K562 (cell line): ENCODE measurements at regions not wholly inside any gene's neighbourhood (a gene's known extent, or its start where the extent isn't known, plus 50 kb on each side); places are given as distances from the start of the nearest gene placed in this dataset.

ENCODE experiments used
- ATAC-seq: fragments of 200-7000 bp; cut with Tn5 transposase; 3 replicates; pipeline ENCODE4 v1.9.1; 2020; ENCODE audit warnings: moderate library complexity
- BruUV-seq: library from RNA; stranded (reverse); fragments of 400-500 nt; replicated peaks from 2 replicates; lab custom pipeline; 2021; lab: Mats Ljungman, UMichigan
- CTCF ChIA-PET: fragments of 300-600 bp; formaldehyde crosslinking; extraction: SDS; loops from one replicate; lab custom pipeline; 2021; ENCODE audit warnings: low intra/inter-chr PET ratio; lab: Yijun Ruan, JAX
- POLR2A ChIA-PET: fragments of 300-600, 350-650 bp; sonication (Branson Sonifier 250); formaldehyde crosslinking; extraction: SDS; loops from one replicate; lab custom pipeline; 2021; ENCODE audit warnings: antibody characterized with exemption, inconsistent platforms; lab: Yijun Ruan, JAX
- DNase-seq, 4 experiments: peaks; one replicate each; pipeline versions ENCODE4 v3.0.0 to v3.0.0-alpha.2; 2011 to 2018; ENCODE audit warnings: low spot score in 3 of 4, mixed read lengths in 3 of 4; ENCODE audit errors: extremely low read depth in 1 of 4
- FAIRE-seq: peaks from 2 replicates; lab custom pipeline; 2011; peaks lifted over from hg19 to GRCh38; lab: Jason Lieb, UNC
- H2AFZ ChIP-seq: 2 replicates; pipeline ENCODE4 v1.6.0; 2011; ENCODE audit warnings: low read depth, low read length, control low read depth, inconsistent platforms
- H3K27ac ChIP-seq: fragments of 200-600 bp; 3 replicates; pipeline ENCODE4 v1.8.0; 2011; ENCODE audit warnings: low read depth, mild to moderate bottlenecking, control low read depth, inconsistent platforms, low read length, moderate library complexity, mixed read lengths; ENCODE audit errors: extremely low read depth
- H3K27me3 ChIP-seq, 2 experiments: fragments of 300-600 bp in 1 of 2; 2 replicates in 1 of 2; 3 replicates in 1 of 2; pipeline versions ENCODE4 v1.6.0 to v1.8.0; 2011; ENCODE audit warnings: inconsistent platforms in 2 of 2, low read length in 2 of 2, mild to moderate bottlenecking in 1 of 2, mixed read lengths in 1 of 2, moderate library complexity in 1 of 2; ENCODE audit not compliant: control insufficient read depth in 2 of 2, insufficient read depth in 2 of 2
- H3K36me3 ChIP-seq: fragments of 300-600 bp; 3 replicates; pipeline ENCODE4 v1.8.0; 2011; ENCODE audit warnings: mild to moderate bottlenecking, low read length, inconsistent platforms; ENCODE audit not compliant: control insufficient read depth, insufficient read depth
- H3K4me1 ChIP-seq, 2 experiments: fragments of 200-600 bp in 1 of 2; replicated peaks in 1 of 2; 2 replicates in 1 of 2; 3 replicates in 1 of 2; pipeline versions ENCODE4 v1.5.1 to v1.8.0; 2011; ENCODE audit warnings: inconsistent platforms in 2 of 2, low read length in 2 of 2, mild to moderate bottlenecking in 1 of 2, mixed read lengths in 1 of 2, moderate library complexity in 1 of 2; ENCODE audit not compliant: control insufficient read depth in 2 of 2, insufficient read depth in 2 of 2
- H3K4me2 ChIP-seq: 2 replicates; pipeline ENCODE4 v1.6.1; 2011; ENCODE audit warnings: low read length, control low read depth, inconsistent platforms, mixed read lengths; ENCODE audit not compliant: insufficient read depth
- H3K4me3 ChIP-seq: fragments of 200-600 bp; sonication (generic), shearing (Covaris generic); 2 replicates; pipeline ENCODE4 v1.5.1; 2016; ENCODE audit warnings: control low read depth, inconsistent platforms
- H3K79me2 ChIP-seq: fragments of 200-600 bp; 3 replicates; pipeline ENCODE4 v1.8.0; 2011; ENCODE audit warnings: low read length, inconsistent platforms; ENCODE audit not compliant: control insufficient read depth, insufficient read depth
- H3K9ac ChIP-seq, 2 experiments: 2 replicates each; pipeline versions ENCODE4 v1.6.0 to v1.6.1; 2011; ENCODE audit warnings: low read depth in 2 of 2, low read length in 2 of 2, control low read depth in 1 of 2, inconsistent platforms in 1 of 2, mild to moderate bottlenecking in 1 of 2, mixed read lengths in 1 of 2; ENCODE audit not compliant: insufficient read depth in 1 of 2
- H3K9me1 ChIP-seq: one replicate; pipeline ENCODE4 v1.6.0; 2011; ENCODE audit warnings: inconsistent platforms, mild to moderate bottlenecking, low read length, moderate library complexity; ENCODE audit not compliant: control insufficient read depth, insufficient read depth
- H3K9me3 ChIP-seq: replicated peaks from 2 replicates; pipeline ENCODE4 v1.5.1; 2011; ENCODE audit warnings: low read depth, low read length, inconsistent platforms; ENCODE audit not compliant: control insufficient read depth, insufficient read depth
- H4K20me1 ChIP-seq: replicated peaks from 2 replicates; pipeline ENCODE4 v1.6.1; 2011; ENCODE audit warnings: low read length, inconsistent platforms, mixed read lengths; ENCODE audit not compliant: control insufficient read depth, insufficient read depth
- ARID1B ChIP-seq: fragments of 450-650 bp; IDR thresholded peaks from 2 replicates; pipeline ENCODE4 v1.6.1; 2016; ENCODE audit warnings: antibody characterized with exemption, mild to moderate bottlenecking, inconsistent platforms
- CHD4 ChIP-seq: fragments of 200-600 bp; sonication (generic); IDR thresholded peaks from 3 replicates; pipeline ENCODE4 v1.6.1; 2012; ENCODE audit warnings: low read depth, mild to moderate bottlenecking, mixed read lengths, low read length, inconsistent platforms; ENCODE audit not compliant: insufficient read depth, insufficient replicate concordance, poor library complexity, severe bottlenecking
- ESRRA ChIP-seq: fragments of 450-650 bp; IDR thresholded peaks from 2 replicates; pipeline ENCODE4 v1.6.1; 2014; ENCODE audit warnings: low read depth, mild to moderate bottlenecking, moderate library complexity, borderline replicate concordance
- MEIS2 ChIP-seq: fragments of 450-650 bp; IDR thresholded peaks from 2 replicates; pipeline ENCODE4 v1.6.1; 2014; ENCODE audit warnings: mild to moderate bottlenecking; ENCODE audit not compliant: partially characterized antibody
- MTA2 ChIP-seq: fragments of 450-650 bp; IDR thresholded peaks from 2 replicates; pipeline ENCODE4 v1.6.1; 2016; ENCODE audit warnings: low read depth
- NBN ChIP-seq: fragments of 450-650 bp; IDR thresholded peaks from 2 replicates; pipeline ENCODE4 v1.6.1; 2016; ENCODE audit warnings: low read depth, mild to moderate bottlenecking
- RCOR1 ChIP-seq, 2 experiments: IDR thresholded peaks; 2 replicates each; pipeline ENCODE4 v1.6.1; 2012; ENCODE audit warnings: low read depth in 2 of 2, low read length in 2 of 2, borderline replicate concordance in 1 of 2, improper control_type of control experiment in 1 of 2
- SMARCA4 ChIP-seq: fragments of 450-650 bp; IDR thresholded peaks from 2 replicates; pipeline ENCODE4 v1.6.1; 2016
- SUPT5H ChIP-seq: fragments of 450-650 bp; IDR thresholded peaks from 2 replicates; pipeline ENCODE4 v1.6.1; 2016
- TCF3 ChIP-seq: sonication (generic); formaldehyde crosslinking; IDR thresholded peaks from 2 replicates; pipeline ENCODE4 v1.4.0; 2020; ENCODE audit warnings: mild to moderate bottlenecking, missing genetic modification reagents
- TEAD4 ChIP-seq, 2 experiments: sonication (generic) in 1 of 2; formaldehyde crosslinking in 1 of 2; IDR thresholded peaks; 2 replicates each; pipeline versions ENCODE4 v1.6.1 to v1.8.0; 2012 to 2022; ENCODE audit warnings: borderline replicate concordance in 1 of 2, inconsistent platforms in 1 of 2, low read length in 1 of 2, mild to moderate bottlenecking in 1 of 2, missing genetic modification reagents in 1 of 2
- ZEB2 ChIP-seq: fragments of 450-650 bp; IDR thresholded peaks from 2 replicates; pipeline ENCODE4 v1.6.1; 2016
- ZNF24 ChIP-seq: fragments of 450-650 bp; IDR thresholded peaks from 2 replicates; pipeline ENCODE4 v1.6.1; 2016
- ZNF77 ChIP-seq: fragments of 250-450 bp; sonication (Bioruptor Pico); IDR thresholded peaks from 2 replicates; pipeline ENCODE4 v1.5.0; 2020
- WGBS: fragments of 100-300 bp; shearing (Covaris generic); methylation state at CpG from one replicate; pipeline ENCODE4 v1.1.6; 2016; ENCODE audit warnings: low coverage, mixed read lengths; ENCODE audit not compliant: insufficient coverage; ENCODE audit errors: missing lambda C conversion rate; 5-methylcytosine and 5-hydroxymethylcytosine counted together
- in situ Hi-C: fragments of 300-500 bp; cut with MboI; formaldehyde crosslinking; loops from 4 replicates; pipeline ENCODE4 v1.15.0; 2018; ENCODE audit warnings: inconsistent platforms, mixed read lengths
- intact Hi-C: fragments of 100-400 bp; cut with micrococcal nuclease; formaldehyde crosslinking; loops from 2 replicates; pipeline ENCODE4 v1.14.2; 2022
- TF ChIP-seq, protein P1 (sequence below), 2 experiments: fragments of 450-650 bp in 1 of 2; sonication (generic) in 1 of 2; formaldehyde crosslinking; conservative IDR thresholded peaks; 2 replicates each; pipeline versions ENCODE4 v1.4.0 to v1.8.1; 2020 to 2022; ENCODE audit warnings: mild to moderate bottlenecking in 1 of 2, missing genetic modification reagents in 1 of 2
- TF ChIP-seq, protein P2 (sequence below), 2 experiments: fragments of 450-650 bp in 1 of 2; IDR thresholded peaks; 2 replicates each; pipeline ENCODE4 v1.6.1; 2011 to 2017; ENCODE audit warnings: low read depth in 2 of 2, antibody characterized with exemption in 1 of 2, borderline replicate concordance in 1 of 2, low read length in 1 of 2, mild to moderate bottlenecking in 1 of 2, mixed read lengths in 1 of 2; ENCODE audit not compliant: control insufficient read depth in 1 of 2
- TF ChIP-seq, protein P3 (sequence below), 2 experiments: fragments of 250-450 bp in 1 of 2; fragments of 450-650 bp in 1 of 2; sonication (Bioruptor Pico) in 1 of 2; IDR thresholded peaks; 2 replicates each; pipeline versions ENCODE4 v1.6.1 to v1.8.0; 2016 to 2021; ENCODE audit warnings: mild to moderate bottlenecking in 2 of 2, moderate library complexity in 2 of 2, missing compliant biosample characterization in 1 of 2, missing genetic modification characterization in 1 of 2
- TF ChIP-seq, protein P4 (sequence below): fragments of 450-650 bp; formaldehyde crosslinking; IDR thresholded peaks from 2 replicates; pipeline ENCODE4 v1.4.0; 2022; ENCODE audit warnings: missing genetic modification characterization

DNA sequence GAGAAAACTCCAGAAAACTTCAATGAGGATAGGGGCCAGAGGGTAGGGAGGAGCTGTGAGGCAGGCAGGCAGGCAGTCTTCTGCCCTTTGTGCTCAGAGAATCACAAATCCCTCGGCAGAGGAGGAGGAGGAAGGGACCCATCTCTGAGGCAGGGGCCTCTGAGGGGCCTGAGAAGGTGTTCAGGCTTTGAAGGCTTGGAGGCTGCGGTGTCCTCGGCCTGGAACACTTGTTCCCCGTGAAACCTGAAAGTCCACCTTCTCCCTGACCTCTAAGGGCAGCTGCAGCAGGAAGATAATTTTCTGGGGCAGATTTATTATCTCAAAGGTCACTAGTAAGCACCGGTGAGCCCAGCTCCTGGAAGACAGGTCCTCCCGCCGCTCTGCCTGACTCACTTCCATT is 200.3 kb upstream of the BCOR start:
- Histone ChIP-seq H3K9me1 (no peaks in the 10 kb centered on the region), H3K9me3 (no peaks in the 10 kb centered on the region), H3K4me2 (no peak overlapping the region), H3K4me3 (no peak overlapping the region), H3K27me3 (no peaks in the 10 kb centered on the region; a peak in 2 of 5 replicates), H3K4me1 (peaks cover 7 to 10% of the 10 kb centered on the region in 2 experiments; a peak in 3 of 5 replicates), H3K27ac (no peak overlapping the region), H4K20me1 (no peaks in the 10 kb centered on the region; the same call in 1 of the 2 replicates), H3K36me3 (no peaks in the 10 kb centered on the region), H2AFZ (no peak overlapping the region), H3K9ac (no peak overlapping the region), H3K79me2 (no peaks in the 10 kb centered on the region)
- DNase-seq (peak in 2 of 4 experiments; percentile 24 to 34), ATAC-seq (peak; percentile 62), FAIRE-seq (no peak)
- ChIA-PET CTCF (no interaction called here), POLR2A (interaction anchor here (0.8 kb wide), 1 partner anchor 205 kb away, joined by 3 read pairs; no protein-coding TSS in a partner anchor)
- no TSS peak for BruUV-seq
- intact Hi-C loops (no loop called here), in situ Hi-C loops (no loop called here)
- WGBS = 0% methylated on average over 4 of the region's 7 CpGs
- TF ChIP-seq, protein P1, sequence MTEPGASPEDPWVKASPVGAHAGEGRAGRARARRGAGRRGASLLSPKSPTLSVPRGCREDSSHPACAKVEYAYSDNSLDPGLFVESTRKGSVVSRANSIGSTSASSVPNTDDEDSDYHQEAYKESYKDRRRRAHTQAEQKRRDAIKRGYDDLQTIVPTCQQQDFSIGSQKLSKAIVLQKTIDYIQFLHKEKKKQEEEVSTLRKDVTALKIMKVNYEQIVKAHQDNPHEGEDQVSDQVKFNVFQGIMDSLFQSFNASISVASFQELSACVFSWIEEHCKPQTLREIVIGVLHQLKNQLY (CRISPR knock-in tag; conservative IDR thresholded peaks at IDR 0.05) = no peak
- no peak for TF ChIP-seq CHD4
- TF ChIP-seq, protein P2, sequence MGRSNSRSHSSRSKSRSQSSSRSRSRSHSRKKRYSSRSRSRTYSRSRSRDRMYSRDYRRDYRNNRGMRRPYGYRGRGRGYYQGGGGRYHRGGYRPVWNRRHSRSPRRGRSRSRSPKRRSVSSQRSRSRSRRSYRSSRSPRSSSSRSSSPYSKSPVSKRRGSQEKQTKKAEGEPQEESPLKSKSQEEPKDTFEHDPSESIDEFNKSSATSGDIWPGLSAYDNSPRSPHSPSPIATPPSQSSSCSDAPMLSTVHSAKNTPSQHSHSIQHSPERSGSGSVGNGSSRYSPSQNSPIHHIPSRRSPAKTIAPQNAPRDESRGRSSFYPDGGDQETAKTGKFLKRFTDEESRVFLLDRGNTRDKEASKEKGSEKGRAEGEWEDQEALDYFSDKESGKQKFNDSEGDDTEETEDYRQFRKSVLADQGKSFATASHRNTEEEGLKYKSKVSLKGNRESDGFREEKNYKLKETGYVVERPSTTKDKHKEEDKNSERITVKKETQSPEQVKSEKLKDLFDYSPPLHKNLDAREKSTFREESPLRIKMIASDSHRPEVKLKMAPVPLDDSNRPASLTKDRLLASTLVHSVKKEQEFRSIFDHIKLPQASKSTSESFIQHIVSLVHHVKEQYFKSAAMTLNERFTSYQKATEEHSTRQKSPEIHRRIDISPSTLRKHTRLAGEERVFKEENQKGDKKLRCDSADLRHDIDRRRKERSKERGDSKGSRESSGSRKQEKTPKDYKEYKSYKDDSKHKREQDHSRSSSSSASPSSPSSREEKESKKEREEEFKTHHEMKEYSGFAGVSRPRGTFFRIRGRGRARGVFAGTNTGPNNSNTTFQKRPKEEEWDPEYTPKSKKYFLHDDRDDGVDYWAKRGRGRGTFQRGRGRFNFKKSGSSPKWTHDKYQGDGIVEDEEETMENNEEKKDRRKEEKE (IDR thresholded peaks at IDR 0.05; ENCODE audit: borderline replicate concordance in 1 of 2, control insufficient read depth in 1 of 2, low read depth in 2 of 2, low read length in 1 of 2) = no peak
- no peak for TF ChIP-seq ZNF24
- TF ChIP-seq ZNF77 = no peak
- TF ChIP-seq ARID1B = peak; percentile 73
- TF ChIP-seq TCF3 = peak; percentile 73
- peak; percentile 85 for TF ChIP-seq ESRRA
- TF ChIP-seq NBN = no peak
- peak; percentile 65 for TF ChIP-seq MEIS2
- TF ChIP-seq, protein P3, sequence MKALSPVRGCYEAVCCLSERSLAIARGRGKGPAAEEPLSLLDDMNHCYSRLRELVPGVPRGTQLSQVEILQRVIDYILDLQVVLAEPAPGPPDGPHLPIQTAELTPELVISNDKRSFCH (CRISPR knock-in tag; IDR thresholded peaks at IDR 0.05) = no peak
- TF ChIP-seq, protein P3 (tag; IDR thresholded peaks at IDR 0.05) = no peak
- peak; percentile 17; the same call in 1 of the 2 replicates for TF ChIP-seq SMARCA4
- TF ChIP-seq RCOR1 (IDR thresholded peaks at IDR 0.05; ENCODE audit: borderline replicate concordance in 1 of 2, low read depth in 2 of 2, low read length in 2 of 2) = peak in 1 of 2 experiments; percentile 38; a peak in 1 of 4 replicates
- TF ChIP-seq, protein P4, sequence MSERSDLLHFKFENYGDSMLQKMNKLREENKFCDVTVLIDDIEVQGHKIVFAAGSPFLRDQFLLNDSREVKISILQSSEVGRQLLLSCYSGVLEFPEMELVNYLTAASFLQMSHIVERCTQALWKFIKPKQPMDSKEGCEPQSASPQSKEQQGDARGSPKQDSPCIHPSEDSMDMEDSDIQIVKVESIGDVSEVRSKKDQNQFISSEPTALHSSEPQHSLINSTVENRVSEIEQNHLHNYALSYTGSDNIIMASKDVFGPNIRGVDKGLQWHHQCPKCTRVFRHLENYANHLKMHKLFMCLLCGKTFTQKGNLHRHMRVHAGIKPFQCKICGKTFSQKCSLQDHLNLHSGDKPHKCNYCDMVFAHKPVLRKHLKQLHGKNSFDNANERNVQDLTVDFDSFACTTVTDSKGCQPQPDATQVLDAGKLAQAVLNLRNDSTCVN (CRISPR knock-in tag) = no peak
- TF ChIP-seq SUPT5H = no peak
- peak; percentile 54; the same call in 1 of the 2 replicates for TF ChIP-seq TEAD4 (IDR thresholded peaks at IDR 0.05; ENCODE audit: low read length)
- TF ChIP-seq TEAD4 (CRISPR knock-in tag; IDR thresholded peaks at IDR 0.05; ENCODE audit: borderline replicate concordance) = no peak
- TF ChIP-seq MTA2 = peak; percentile 38; the same call in 1 of the 2 replicates
- TF ChIP-seq ZEB2 = peak; percentile 48; the same call in 1 of the 2 replicates
